ENCODE measurements at regions not wholly inside any gene's neighbourhood (a gene's known extent, or its start where the extent isn't known, plus 50 kb on each side); places are given as distances from the start of the nearest gene placed in this dataset.

- DNase-seq (ENCODE audit: low read depth in 4 of 4, low spot score in 3 of 4): no peak
These were observed 135.3 kb upstream of the CTTNBP2NL start for GRCh38 chr1:112260699-112261098.

GRCh38 chr1:112262316-112262715, 133.7 kb upstream of the CTTNBP2NL start:
- DNase-seq (ENCODE audit: low read depth in 4 of 4, low spot score in 3 of 4): no peak

DNA sequence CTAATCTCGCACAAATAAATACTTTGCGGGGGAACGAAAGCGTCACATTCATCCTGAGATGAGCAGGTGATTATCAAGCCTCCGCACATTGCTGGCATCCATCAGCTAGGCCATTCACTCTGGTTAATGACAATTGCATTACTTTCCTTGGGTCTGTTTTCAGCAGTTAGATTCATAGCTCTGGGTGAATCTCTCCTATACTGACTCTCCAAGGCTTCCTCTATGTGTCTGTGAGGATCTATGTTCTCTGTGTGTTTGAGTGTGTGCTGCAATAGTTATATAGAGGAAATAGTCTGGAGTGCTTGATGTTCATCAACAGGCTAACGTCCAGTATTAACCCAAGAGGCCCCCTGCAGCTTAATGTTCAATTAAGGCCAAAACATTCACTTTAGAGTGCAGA, 133.0 kb upstream of the CTTNBP2NL start:
- no peak for DNase-seq (ENCODE audit: low read depth in 4 of 4, low spot score in 3 of 4)

GRCh38 chr1:112263453-112263852, 132.6 kb upstream of the CTTNBP2NL start:
- no peak for DNase-seq (ENCODE audit: low read depth in 4 of 4, low spot score in 3 of 4)

DNA sequence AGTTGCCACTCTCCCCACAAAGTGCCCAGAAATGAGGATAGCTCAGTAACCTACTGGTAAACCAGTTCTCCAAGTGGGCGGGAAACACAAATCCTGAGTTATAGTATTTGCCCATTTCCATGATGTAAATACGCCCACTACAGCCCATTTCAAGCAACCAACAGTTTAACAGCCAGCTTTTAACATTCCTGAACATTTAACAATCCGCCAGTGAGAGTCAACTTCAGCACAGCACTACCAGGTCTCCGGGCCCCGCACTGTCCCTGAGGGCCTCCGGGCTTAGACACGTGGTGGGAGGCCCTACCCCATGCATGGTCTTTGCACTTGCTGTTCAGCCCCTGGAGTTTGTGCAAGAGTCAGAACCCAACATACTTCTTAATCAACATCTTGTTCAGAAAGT, 132.0 kb upstream of the CTTNBP2NL start:
- peak in 1 of 4 donors; percentile 15 for DNase-seq (ENCODE audit: low read depth in 4 of 4, low spot score in 3 of 4)

GRCh38 chr1:112264553-112264952, 131.5 kb upstream of the CTTNBP2NL start:
- peak in 3 of 4 donors; percentile 10 to 14 (median 13) for DNase-seq (ENCODE audit: low read depth in 4 of 4, low spot score in 3 of 4)

- DNase-seq (ENCODE audit: low read depth in 4 of 4, low spot score in 3 of 4): no peak
These were observed 130.1 kb upstream of the CTTNBP2NL start for GRCh38 chr1:112265931-112266330.

GRCh38 chr1:112267206-112267605, 128.8 kb upstream of the CTTNBP2NL start:
- no peak for DNase-seq (ENCODE audit: low read depth in 4 of 4, low spot score in 3 of 4)

DNA sequence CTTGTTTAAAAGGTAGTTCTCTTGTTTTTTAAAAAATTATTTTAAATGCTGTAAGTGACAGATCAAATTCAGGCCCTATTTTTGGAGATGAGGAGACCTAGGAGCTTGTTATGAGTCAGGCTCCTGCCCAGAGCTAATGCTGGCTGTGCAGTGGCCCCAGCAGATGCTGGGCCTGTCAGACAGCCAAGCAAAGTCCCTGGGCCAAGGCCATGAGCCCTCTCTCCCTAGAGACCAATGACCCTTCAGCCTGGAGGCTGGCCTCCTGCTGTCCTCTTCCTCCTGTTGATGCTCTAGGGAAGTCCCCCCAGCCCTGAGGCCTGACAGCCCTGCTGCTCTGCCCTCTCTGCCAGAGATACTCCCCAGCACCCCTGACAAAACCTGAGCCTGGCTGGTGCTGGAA, 128.1 kb upstream of the CTTNBP2NL start:
- DNase-seq (ENCODE audit: low read depth in 4 of 4, low spot score in 3 of 4): no peak

DNA sequence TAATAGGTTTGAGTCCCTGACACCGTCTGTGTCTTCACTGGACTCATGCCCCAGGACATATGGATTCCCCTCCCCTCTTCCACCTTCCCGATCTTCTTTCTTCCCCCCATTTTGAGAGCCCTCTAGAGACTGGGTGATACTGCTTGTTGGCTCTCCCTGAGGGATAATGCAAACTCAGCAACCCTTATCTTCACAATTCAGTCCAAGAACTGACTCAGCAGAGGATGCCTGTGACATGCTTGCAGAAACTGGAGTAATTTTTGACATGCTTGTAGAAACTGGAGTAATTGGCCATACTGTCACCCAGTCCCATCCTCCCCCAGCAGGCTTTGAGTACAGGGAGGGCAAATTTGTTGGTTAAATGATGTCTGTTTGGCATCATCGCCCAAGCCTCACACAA, 127.6 kb upstream of the CTTNBP2NL start:
- DNase-seq (ENCODE audit: low read depth in 4 of 4, low spot score in 3 of 4): no peak

- DNase-seq (ENCODE audit: low read depth in 4 of 4, low spot score in 3 of 4): no peak
These were observed 124.7 kb upstream of the CTTNBP2NL start for GRCh38 chr1:112271270-112271669.

DNA sequence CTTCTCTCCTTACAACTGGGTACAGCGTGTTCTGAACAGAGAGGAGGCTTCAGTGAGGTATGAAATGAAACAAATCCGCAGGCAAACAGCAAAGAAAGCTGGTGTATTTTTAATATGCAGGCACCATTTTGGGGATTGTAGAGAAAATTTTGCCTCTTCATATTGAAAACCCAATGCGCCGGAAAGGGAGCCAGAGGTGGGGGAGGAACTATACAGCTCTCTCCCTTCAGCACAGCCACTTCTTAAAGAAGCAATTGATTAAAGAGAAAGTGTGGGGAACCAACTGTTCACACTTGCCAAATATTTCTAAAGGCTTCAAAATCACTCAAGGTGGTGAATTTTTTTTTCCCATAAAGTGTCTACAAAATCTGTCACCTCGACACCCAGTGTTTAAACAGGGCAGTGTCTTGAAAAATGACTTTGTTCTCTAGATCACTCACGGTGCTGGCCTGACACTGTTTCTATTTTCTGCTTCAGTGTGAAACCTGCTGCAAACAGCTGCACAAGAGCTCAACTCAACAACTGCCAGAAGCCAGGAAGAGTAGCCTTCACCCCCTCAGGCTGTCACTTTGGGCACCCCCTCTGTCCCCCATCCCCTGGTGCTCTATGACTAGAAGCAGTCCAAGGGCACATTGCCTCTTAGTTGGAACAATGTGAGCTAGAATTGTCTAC, 123.8 kb upstream of the CTTNBP2NL start:
- DNase-seq (ENCODE audit: low read depth in 4 of 4, low spot score in 3 of 4): no peak

- no peak for DNase-seq (ENCODE audit: low read depth in 4 of 4, low spot score in 3 of 4)
These were observed 111.2 kb upstream of the CTTNBP2NL start for GRCh38 chr1:112284796-112285195.

GRCh38 chr1:112285316-112285715, 110.7 kb upstream of the CTTNBP2NL start:
- DNase-seq (ENCODE audit: low read depth in 4 of 4, low spot score in 3 of 4): no peak

- no peak for DNase-seq (ENCODE audit: low read depth in 4 of 4, low spot score in 3 of 4)
These were observed 110.3 kb upstream of the CTTNBP2NL start for GRCh38 chr1:112285746-112286145.

DNA sequence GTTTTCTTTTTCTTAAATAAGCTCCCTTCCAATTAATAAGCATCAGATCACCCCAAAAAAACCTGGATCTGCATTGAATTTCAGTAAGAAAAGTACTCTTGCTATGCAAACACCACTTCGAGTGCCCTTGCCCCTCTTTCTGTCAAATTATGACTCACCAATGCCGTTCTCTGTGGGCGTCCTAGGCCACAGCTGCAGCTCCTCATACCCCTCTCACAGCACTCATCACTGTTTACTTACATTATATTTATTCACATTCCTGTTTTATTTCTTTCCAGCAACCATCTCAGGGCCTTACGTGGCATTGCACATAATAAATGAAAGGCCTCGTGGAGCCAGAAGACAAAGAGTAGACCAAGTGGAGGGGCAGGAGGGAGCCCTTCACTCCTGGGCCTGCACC, 99.1 kb upstream of the CTTNBP2NL start:
- DNase-seq (ENCODE audit: low read depth in 4 of 4, low spot score in 3 of 4): no peak

DNA sequence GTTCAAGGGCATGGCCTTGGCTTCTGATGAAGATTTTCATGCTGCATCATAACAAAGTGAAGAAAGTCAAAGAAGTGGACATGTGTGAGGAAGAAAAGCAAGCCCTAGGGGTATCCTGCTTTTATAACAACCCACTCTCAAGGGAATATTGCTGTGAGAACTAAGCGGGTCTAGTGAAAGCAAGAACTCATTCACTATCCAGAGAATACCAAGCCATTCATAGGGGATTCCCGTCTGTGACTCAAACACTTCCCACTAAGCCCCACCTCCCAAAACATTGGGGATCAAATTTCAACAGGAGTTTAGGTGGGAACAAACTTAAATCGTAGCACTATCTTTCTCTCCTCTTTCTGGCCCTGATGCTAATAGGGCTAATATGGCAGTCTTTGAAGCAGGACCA, 98.5 kb upstream of the CTTNBP2NL start:
- no peak for DNase-seq (ENCODE audit: low read depth in 4 of 4, low spot score in 3 of 4)

- peak in 2 of 4 donors; percentile 10 to 14 for DNase-seq (ENCODE audit: low read depth in 4 of 4, low spot score in 3 of 4)
These were observed 97.5 kb upstream of the CTTNBP2NL start for GRCh38 chr1:112298558-112298957.

GRCh38 chr1:112304126-112304525, 91.9 kb upstream of the CTTNBP2NL start:
- DNase-seq (ENCODE audit: low read depth in 4 of 4, low spot score in 3 of 4): no peak

DNA sequence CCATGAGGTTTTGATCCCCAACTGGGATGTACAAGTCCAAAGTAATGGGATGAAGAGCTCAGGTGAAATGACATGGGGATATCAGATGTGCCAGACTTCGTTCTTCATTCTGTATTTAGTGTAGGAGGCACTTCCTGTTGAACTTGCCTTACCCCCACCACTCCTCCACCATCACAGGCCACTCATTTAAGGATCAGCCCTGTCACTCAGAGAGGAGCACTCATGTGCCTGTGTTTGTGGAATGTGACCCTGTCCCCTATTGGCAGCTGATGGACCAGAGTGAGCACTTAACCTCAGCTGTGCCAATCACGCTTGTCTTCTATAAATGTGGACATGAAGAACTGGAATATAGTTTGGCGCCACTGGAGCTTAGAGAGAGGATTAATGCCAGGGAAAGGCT, 91.4 kb upstream of the CTTNBP2NL start:
- no peak for DNase-seq (ENCODE audit: low read depth in 4 of 4, low spot score in 3 of 4)

GRCh38 chr1:112307930-112308591, 88.0 kb upstream of the CTTNBP2NL start:
- no peak for DNase-seq (ENCODE audit: low read depth in 4 of 4, low spot score in 3 of 4)

- DNase-seq (ENCODE audit: low read depth in 4 of 4, low spot score in 3 of 4): no peak
These were observed 87.3 kb upstream of the CTTNBP2NL start for GRCh38 chr1:112308716-112309115.
